ENCODE measurements at regions not wholly inside any gene's neighbourhood (a gene's known extent, or its start where the extent isn't known, plus 50 kb on each side); places are given as distances from the start of the nearest gene placed in this dataset.
"Not testable (repeated sequence)": the region's sequence is repeated elsewhere in the genome, so short reads cannot be mapped to it uniquely, and the experiment has no call there.

DNA sequence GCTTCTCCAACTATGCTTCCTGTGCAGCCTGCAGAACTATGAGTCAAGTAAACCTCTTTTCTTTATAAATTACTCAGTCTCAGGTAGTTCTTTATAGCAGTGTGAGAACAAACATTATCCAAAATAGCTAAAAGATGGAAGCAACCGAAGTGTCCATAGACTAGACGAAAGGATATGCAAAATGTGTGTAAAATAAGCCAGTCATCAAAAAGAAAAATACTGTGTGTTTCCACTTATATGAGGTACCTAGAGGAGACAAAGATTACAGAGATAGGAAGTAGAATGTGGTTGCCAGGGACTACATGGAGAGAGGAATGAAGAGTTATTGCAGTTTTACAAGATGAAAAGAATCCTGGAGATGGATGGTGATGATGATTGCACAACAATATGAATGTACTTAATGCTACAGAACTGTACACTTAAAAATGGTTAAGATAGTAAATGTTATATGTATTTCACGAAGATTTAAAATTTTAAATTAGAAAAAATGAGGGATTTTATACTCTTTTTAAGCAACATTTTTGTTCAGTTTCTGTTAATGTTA, 99.3 kb upstream of the FN1 start:
- no peak overlapping the region for H3K27ac ChIP-seq (ENCODE audit: low read depth, low read length)
- no peak overlapping the region for H3K4me3 ChIP-seq (ENCODE audit: low read length)
- no peak overlapping the region for H2AK5ac ChIP-seq (ENCODE audit: low read length)
- no peak overlapping the region for H4K8ac ChIP-seq (ENCODE audit: low read depth, low read length)
- H3K4me1 ChIP-seq (ENCODE audit: control insufficient read depth, low read depth, low read length): peaks cover 2% of the 10 kb centered on the region
- H3K9ac ChIP-seq (ENCODE audit: low read length): no peak overlapping the region
- H3K56ac ChIP-seq (ENCODE audit: low read length): no peak overlapping the region
- H2BK120ac ChIP-seq (ENCODE audit: low read depth, low read length): no peak overlapping the region
- no peaks in the 10 kb centered on the region for H3K27me3 ChIP-seq (ENCODE audit: insufficient read depth, low read length, poor library complexity)
- H3K4ac ChIP-seq (ENCODE audit: low read depth, low read length): no peak overlapping the region
- no peak overlapping the region for H3K4me2 ChIP-seq (ENCODE audit: low read length)
- H4K5ac ChIP-seq (ENCODE audit: low read length): no peak overlapping the region
- no peaks in the 10 kb centered on the region for H3K36me3 ChIP-seq (ENCODE audit: control insufficient read depth, insufficient read depth, low read length)
- H3K79me1 ChIP-seq (ENCODE audit: low read length): no peaks in the 10 kb centered on the region
- H2BK5ac ChIP-seq (ENCODE audit: low read length): no peak overlapping the region
- no peak overlapping the region for H3K18ac ChIP-seq (ENCODE audit: low read length)
- no peak overlapping the region for H3K23ac ChIP-seq (ENCODE audit: low read length)
- 100% methylated on average over 1 of the region's 3 CpGs for WGBS (ENCODE audit: extremely low coverage, insufficient coverage, low lambda C conversion rate)
- H2BK15ac ChIP-seq (replicated peaks; ENCODE audit: low read depth): no peak overlapping the region
- no peaks in the 10 kb centered on the region for H3K79me2 ChIP-seq (ENCODE audit: control insufficient read depth, insufficient read depth, low read length)
- no peak for DNase-seq

- H3K36me3 ChIP-seq (ENCODE audit: control insufficient read depth, insufficient read depth, low read length); H3K4me3 ChIP-seq (ENCODE audit: low read length); H3K23ac ChIP-seq (ENCODE audit: low read length); H2BK15ac ChIP-seq (replicated peaks; ENCODE audit: low read depth); H3K9ac ChIP-seq (ENCODE audit: low read length); H3K56ac ChIP-seq (ENCODE audit: low read length); H3K27me3 ChIP-seq (ENCODE audit: insufficient read depth, low read length, poor library complexity); H3K27ac ChIP-seq (ENCODE audit: low read depth, low read length); H3K79me1 ChIP-seq (ENCODE audit: low read length); H3K18ac ChIP-seq (ENCODE audit: low read length); H4K8ac ChIP-seq (ENCODE audit: low read depth, low read length); H2BK120ac ChIP-seq (ENCODE audit: low read depth, low read length); H2BK5ac ChIP-seq (ENCODE audit: low read length); H3K79me2 ChIP-seq (ENCODE audit: control insufficient read depth, insufficient read depth, low read length); H2AK5ac ChIP-seq (ENCODE audit: low read length); H3K4me1 ChIP-seq (ENCODE audit: control insufficient read depth, low read depth, low read length); H3K4ac ChIP-seq (ENCODE audit: low read depth, low read length); DNase-seq; H3K4me2 ChIP-seq (ENCODE audit: low read length); H4K5ac ChIP-seq (ENCODE audit: low read length): not testable (repeated sequence)
- no CpG with 5 or more reads among the region's 2 CpGs for WGBS (ENCODE audit: extremely low coverage, insufficient coverage, low lambda C conversion rate)
These were observed 97.8 kb upstream of the FN1 start for GRCh38 chr2:215533716-215534115.

DNA sequence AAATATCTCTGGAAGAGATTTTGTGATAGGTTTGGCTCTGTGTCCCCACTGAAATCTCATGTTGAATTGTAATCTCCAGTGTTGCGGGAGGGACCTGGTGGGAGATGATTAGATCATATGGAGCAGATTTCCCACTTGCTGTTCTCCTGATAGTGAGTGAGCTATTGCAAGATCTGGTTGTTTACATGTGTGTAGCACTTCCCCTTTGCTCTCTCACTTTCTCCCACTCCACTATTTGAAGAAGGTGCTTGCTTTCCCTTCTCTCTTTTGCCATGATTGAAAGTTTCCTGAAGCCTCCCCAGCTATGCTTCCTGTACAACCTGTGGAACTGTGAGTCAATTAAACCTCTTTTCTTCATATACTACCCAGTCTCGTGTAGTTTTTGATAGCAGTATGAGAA, 97.0 kb upstream of the FN1 start:
- Histone ChIP-seq H4K8ac (ENCODE audit: low read depth, low read length) (no peak overlapping the region), H3K27me3 (ENCODE audit: insufficient read depth, low read length, poor library complexity) (no peaks in the 10 kb centered on the region), H3K79me1 (ENCODE audit: low read length) (no peaks in the 10 kb centered on the region), H3K79me2 (ENCODE audit: control insufficient read depth, insufficient read depth, low read length) (no peaks in the 10 kb centered on the region), H3K4me2 (ENCODE audit: low read length) (no peak overlapping the region), H3K18ac (ENCODE audit: low read length) (no peak overlapping the region), H3K4me1 (ENCODE audit: control insufficient read depth, low read depth, low read length) (peaks cover 2% of the 10 kb centered on the region), H2AK5ac (ENCODE audit: low read length) (no peak overlapping the region), H2BK5ac (ENCODE audit: low read length) (no peak overlapping the region), H3K27ac (ENCODE audit: low read depth, low read length) (no peak overlapping the region), H3K56ac (ENCODE audit: low read length) (no peak overlapping the region), H3K4me3 (ENCODE audit: low read length) (no peak overlapping the region), H2BK120ac (ENCODE audit: low read depth, low read length) (no peak overlapping the region), H2BK15ac (replicated peaks; ENCODE audit: low read depth) (no peak overlapping the region), H3K23ac (ENCODE audit: low read length) (no peak overlapping the region), H3K9ac (ENCODE audit: low read length) (no peak overlapping the region), H3K36me3 (ENCODE audit: control insufficient read depth, insufficient read depth, low read length) (no peaks in the 10 kb centered on the region), H4K5ac (ENCODE audit: low read length) (no peak overlapping the region), H3K4ac (ENCODE audit: low read depth, low read length) (no peak overlapping the region)
- WGBS (ENCODE audit: extremely low coverage, insufficient coverage, low lambda C conversion rate): no CpG with 5 or more reads among the region's 2 CpGs
- peak; percentile 47 for DNase-seq

GRCh38 chr2:215531284-215531683, 95.4 kb upstream of the FN1 start:
- H3K79me2 ChIP-seq (ENCODE audit: control insufficient read depth, insufficient read depth, low read length): no peaks in the 10 kb centered on the region
- H3K56ac ChIP-seq (ENCODE audit: low read length): no peak overlapping the region
- DNase-seq: no peak
- H4K5ac ChIP-seq (ENCODE audit: low read length): no peak overlapping the region
- H3K18ac ChIP-seq (ENCODE audit: low read length): no peak overlapping the region
- no peaks in the 10 kb centered on the region for H3K27me3 ChIP-seq (ENCODE audit: insufficient read depth, low read length, poor library complexity)
- H3K4ac ChIP-seq (ENCODE audit: low read depth, low read length): no peak overlapping the region
- H3K4me1 ChIP-seq (ENCODE audit: control insufficient read depth, low read depth, low read length): no peaks in the 10 kb centered on the region
- no peak overlapping the region for H3K9ac ChIP-seq (ENCODE audit: low read length)
- H3K23ac ChIP-seq (ENCODE audit: low read length): no peak overlapping the region
- no peak overlapping the region for H4K8ac ChIP-seq (ENCODE audit: low read depth, low read length)
- H3K4me2 ChIP-seq (ENCODE audit: low read length): no peak overlapping the region
- WGBS (ENCODE audit: extremely low coverage, insufficient coverage, low lambda C conversion rate): no CpG with 5 or more reads among the region's 5 CpGs
- no peak overlapping the region for H2AK5ac ChIP-seq (ENCODE audit: low read length)
- H2BK5ac ChIP-seq (ENCODE audit: low read length): no peak overlapping the region
- no peak overlapping the region for H3K27ac ChIP-seq (ENCODE audit: low read depth, low read length)
- H3K4me3 ChIP-seq (ENCODE audit: low read length): no peak overlapping the region
- H3K79me1 ChIP-seq (ENCODE audit: low read length): no peaks in the 10 kb centered on the region
- H3K36me3 ChIP-seq (ENCODE audit: control insufficient read depth, insufficient read depth, low read length): no peaks in the 10 kb centered on the region
- no peak overlapping the region for H2BK15ac ChIP-seq (replicated peaks; ENCODE audit: low read depth)
- no peak overlapping the region for H2BK120ac ChIP-seq (ENCODE audit: low read depth, low read length)

GRCh38 chr2:215530191-215530968, 94.5 kb upstream of the FN1 start:
- Histone ChIP-seq H3K36me3 (ENCODE audit: control insufficient read depth, insufficient read depth, low read length) (no peaks in the 10 kb centered on the region), H3K18ac (ENCODE audit: low read length) (no peak overlapping the region), H3K79me1 (ENCODE audit: low read length) (no peaks in the 10 kb centered on the region), H3K56ac (ENCODE audit: low read length) (no peak overlapping the region), H3K79me2 (ENCODE audit: control insufficient read depth, insufficient read depth, low read length) (no peaks in the 10 kb centered on the region), H3K9ac (ENCODE audit: low read length) (no peak overlapping the region), H2BK15ac (replicated peaks; ENCODE audit: low read depth) (no peak overlapping the region), H3K27ac (ENCODE audit: low read depth, low read length) (no peak overlapping the region), H3K4me3 (ENCODE audit: low read length) (no peak overlapping the region), H3K4ac (ENCODE audit: low read depth, low read length) (no peak overlapping the region), H3K4me2 (ENCODE audit: low read length) (no peak overlapping the region), H3K4me1 (ENCODE audit: control insufficient read depth, low read depth, low read length) (peaks cover 2% of the 10 kb centered on the region), H4K8ac (ENCODE audit: low read depth, low read length) (no peak overlapping the region), H3K27me3 (ENCODE audit: insufficient read depth, low read length, poor library complexity) (no peaks in the 10 kb centered on the region), H4K5ac (ENCODE audit: low read length) (no peak overlapping the region), H3K23ac (ENCODE audit: low read length) (no peak overlapping the region), H2AK5ac (ENCODE audit: low read length) (no peak overlapping the region), H2BK120ac (ENCODE audit: low read depth, low read length) (no peak overlapping the region), H2BK5ac (ENCODE audit: low read length) (no peak overlapping the region)
- no CpG with 5 or more reads among the region's 4 CpGs for WGBS (ENCODE audit: extremely low coverage, insufficient coverage, low lambda C conversion rate)
- DNase-seq: no peak

DNA sequence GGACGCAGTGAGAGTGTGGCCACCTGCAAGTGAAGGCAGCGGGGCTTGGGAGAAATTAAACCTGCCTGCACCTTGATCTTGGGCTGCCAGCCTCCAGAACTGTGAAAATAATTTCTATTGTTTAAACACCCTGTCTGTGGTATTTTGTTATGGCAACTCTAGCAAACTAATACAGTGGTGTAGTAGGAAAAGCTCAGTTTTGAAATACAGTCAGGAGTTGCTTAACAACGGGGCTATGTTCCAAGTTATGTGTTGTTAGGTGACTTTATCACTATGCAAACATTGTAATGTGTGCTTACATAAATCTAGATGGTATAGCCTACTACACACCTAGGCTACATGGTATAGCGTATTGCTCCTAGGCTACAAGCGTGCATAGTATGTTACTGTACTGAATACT, 93.4 kb upstream of the FN1 start:
- Histone ChIP-seq H3K4me3 (ENCODE audit: low read length) (no peak overlapping the region), H3K27ac (ENCODE audit: low read depth, low read length) (no peak overlapping the region), H2BK5ac (ENCODE audit: low read length) (no peak overlapping the region), H3K27me3 (ENCODE audit: insufficient read depth, low read length, poor library complexity) (no peaks in the 10 kb centered on the region), H2AK5ac (ENCODE audit: low read length) (no peak overlapping the region), H3K79me1 (ENCODE audit: low read length) (no peaks in the 10 kb centered on the region), H3K56ac (ENCODE audit: low read length) (no peak overlapping the region), H3K4ac (ENCODE audit: low read depth, low read length) (no peak overlapping the region), H3K18ac (ENCODE audit: low read length) (no peak overlapping the region), H3K9ac (ENCODE audit: low read length) (no peak overlapping the region), H3K4me2 (ENCODE audit: low read length) (no peak overlapping the region), H3K79me2 (ENCODE audit: control insufficient read depth, insufficient read depth, low read length) (no peaks in the 10 kb centered on the region), H3K4me1 (ENCODE audit: control insufficient read depth, low read depth, low read length) (peaks cover 2% of the 10 kb centered on the region), H2BK120ac (ENCODE audit: low read depth, low read length) (no peak overlapping the region), H4K8ac (ENCODE audit: low read depth, low read length) (no peak overlapping the region), H4K5ac (ENCODE audit: low read length) (no peak overlapping the region), H2BK15ac (replicated peaks; ENCODE audit: low read depth) (no peak overlapping the region), H3K36me3 (ENCODE audit: control insufficient read depth, insufficient read depth, low read length) (no peaks in the 10 kb centered on the region), H3K23ac (ENCODE audit: low read length) (no peak overlapping the region)
- WGBS (ENCODE audit: extremely low coverage, insufficient coverage, low lambda C conversion rate): no CpG with 5 or more reads among the region's 5 CpGs
- DNase-seq: no peak
